OCI-LY1 (cell line): ENCODE measurements at regions not wholly inside any gene's neighbourhood (a gene's known extent, or its start where the extent isn't known, plus 50 kb on each side); places are given as distances from the start of the nearest gene placed in this dataset.

Experiments used
- H2AFZ ChIP-seq: fragments of 200-600 bp; sonication (generic), shearing (Covaris generic); 2 replicates; pipeline ENCODE4 v1.6.0; 2014; ENCODE audit warnings: antibody characterized with exemption, mild to moderate bottlenecking, low read length
- H3F3A ChIP-seq: fragments of 200-600 bp; sonication (generic), shearing (Covaris generic); 2 replicates; pipeline ENCODE4 v1.6.0; 2014; ENCODE audit warnings: mild to moderate bottlenecking, antibody characterized with exemption, low read length, moderate library complexity; ENCODE audit not compliant: insufficient read depth
- H3K27ac ChIP-seq: fragments of 200-600 bp; sonication (generic); 2 replicates; pipeline ENCODE4 v1.5.1; 2014; ENCODE audit warnings: low read length, mixed run types, mild to moderate bottlenecking, low read depth; ENCODE audit not compliant: poor library complexity, severe bottlenecking
- H3K27me3 ChIP-seq: fragments of 200-600 bp; sonication (generic); 2 replicates; pipeline ENCODE4 v1.6.0; 2014; ENCODE audit warnings: antibody characterized with exemption, mild to moderate bottlenecking, low read length, moderate library complexity; ENCODE audit not compliant: insufficient read depth
- H3K36me3 ChIP-seq: fragments of 200-600 bp; sonication (generic); 2 replicates; pipeline ENCODE4 v1.6.1; 2014; ENCODE audit warnings: mild to moderate bottlenecking, antibody characterized with exemption, low read length, moderate library complexity, mixed read lengths; ENCODE audit not compliant: insufficient read depth
- H3K4me1 ChIP-seq: fragments of 200-600 bp; sonication (generic); 2 replicates; pipeline ENCODE4 v1.5.1; 2014; ENCODE audit warnings: mild to moderate bottlenecking, low read length, moderate library complexity; ENCODE audit not compliant: insufficient read depth, severe bottlenecking
- H3K4me2 ChIP-seq: fragments of 200-600 bp; sonication (generic), shearing (Covaris generic); 2 replicates; pipeline ENCODE4 v1.6.1; 2014; ENCODE audit warnings: low read length
- H3K4me3 ChIP-seq: fragments of 200-600 bp; sonication (generic); 2 replicates; pipeline ENCODE4 v1.5.1; 2014; ENCODE audit warnings: low read length, low read depth, mild to moderate bottlenecking, mixed read lengths; ENCODE audit not compliant: poor library complexity, severe bottlenecking
- H3K79me2 ChIP-seq: fragments of 200-600 bp; shearing (Covaris generic); 2 replicates; pipeline ENCODE4 v1.6.1; 2016; ENCODE audit warnings: mixed run types, low read length, mixed read lengths; ENCODE audit not compliant: insufficient read depth
- H3K9ac ChIP-seq: fragments of 200-600 bp; sonication (generic), shearing (Covaris generic); 2 replicates; pipeline ENCODE4 v1.6.1; 2014; ENCODE audit warnings: mild to moderate bottlenecking, low read length, mixed read lengths
- H3K9me2 ChIP-seq: fragments of 200-600 bp; sonication (generic), shearing (Covaris generic); 2 replicates; pipeline ENCODE4 v1.6.1; 2014; ENCODE audit warnings: low read depth, mild to moderate bottlenecking, low read length, mixed read lengths
- H3K9me3 ChIP-seq: fragments of 200-600 bp; shearing (Covaris generic); 2 replicates; pipeline ENCODE4 v1.6.1; 2014; ENCODE audit warnings: low read length, mixed read lengths
- H4K20me1 ChIP-seq: fragments of 200-600 bp; sonication (generic), shearing (Covaris generic); 2 replicates; pipeline ENCODE4 v1.6.0; 2016; ENCODE audit warnings: mild to moderate bottlenecking, low read length; ENCODE audit not compliant: insufficient read depth
- EZH2 ChIP-seq: fragments of 200-600 bp; sonication (generic), shearing (Covaris generic); IDR thresholded peaks from 2 replicates; pipeline ENCODE4 v1.8.0; 2017; ENCODE audit warnings: borderline replicate concordance, mixed run types, mild to moderate bottlenecking, antibody characterized with exemption, low read length, moderate library complexity, mixed read lengths
- TF ChIP-seq, protein P1 (sequence below): fragments of 200-600 bp; sonication (generic), shearing (Covaris generic); IDR thresholded peaks from 2 replicates; pipeline ENCODE4 v1.5.1; 2017; ENCODE audit warnings: mild to moderate bottlenecking, antibody characterized with exemption, low read length, moderate library complexity, mixed read lengths

DNA sequence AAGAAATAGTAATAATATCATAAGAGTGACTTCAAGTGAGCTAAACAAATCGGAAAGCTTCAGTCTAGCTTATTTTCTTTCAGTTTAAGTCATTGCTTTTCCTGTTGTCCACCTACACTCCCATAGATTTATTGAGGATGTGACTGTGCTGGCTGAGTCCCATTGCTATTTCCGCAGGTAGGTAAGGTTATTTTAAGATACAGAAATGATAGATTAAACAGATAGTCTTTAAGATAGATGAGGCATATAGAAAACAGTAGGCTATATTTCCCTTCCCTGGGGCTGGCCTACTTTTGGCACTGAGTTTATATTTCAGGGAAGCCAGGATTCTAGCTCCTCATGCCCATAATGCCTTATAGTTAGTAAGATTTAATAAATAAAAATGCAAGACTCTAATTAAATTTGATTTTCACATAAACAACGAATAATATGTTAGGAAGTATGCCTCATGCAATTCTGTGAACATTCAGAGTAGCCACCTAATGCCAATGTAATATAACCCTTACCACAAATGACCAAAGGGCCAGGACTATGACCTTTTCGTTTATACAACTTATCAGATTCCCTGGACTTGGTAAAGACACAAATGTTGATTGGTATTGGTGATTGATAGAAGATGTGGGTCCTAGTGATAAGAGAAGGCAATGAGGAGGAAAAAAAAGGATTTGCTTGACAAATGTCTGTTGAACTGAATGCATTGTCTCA lies 1079.3 kb downstream of the EPHA7 start:
- no peaks in the 10 kb centered on the region for H3K36me3 ChIP-seq
- no peaks in the 10 kb centered on the region for H3K27me3 ChIP-seq
- H3K4me3 ChIP-seq = no peak overlapping the region
- no peaks in the 10 kb centered on the region for H3K9me2 ChIP-seq
- H3K79me2 ChIP-seq = no peaks in the 10 kb centered on the region
- H3K27ac ChIP-seq = no peak overlapping the region
- H3K4me1 ChIP-seq = no peaks in the 10 kb centered on the region
- no peak overlapping the region for H3K9ac ChIP-seq
- H2AFZ ChIP-seq = no peak overlapping the region
- H3K4me2 ChIP-seq = no peak overlapping the region
- H3F3A ChIP-seq = no peaks in the 10 kb centered on the region
- no peaks in the 10 kb centered on the region for H3K9me3 ChIP-seq
- TF ChIP-seq EZH2 = no peak
- TF ChIP-seq, protein P1, sequence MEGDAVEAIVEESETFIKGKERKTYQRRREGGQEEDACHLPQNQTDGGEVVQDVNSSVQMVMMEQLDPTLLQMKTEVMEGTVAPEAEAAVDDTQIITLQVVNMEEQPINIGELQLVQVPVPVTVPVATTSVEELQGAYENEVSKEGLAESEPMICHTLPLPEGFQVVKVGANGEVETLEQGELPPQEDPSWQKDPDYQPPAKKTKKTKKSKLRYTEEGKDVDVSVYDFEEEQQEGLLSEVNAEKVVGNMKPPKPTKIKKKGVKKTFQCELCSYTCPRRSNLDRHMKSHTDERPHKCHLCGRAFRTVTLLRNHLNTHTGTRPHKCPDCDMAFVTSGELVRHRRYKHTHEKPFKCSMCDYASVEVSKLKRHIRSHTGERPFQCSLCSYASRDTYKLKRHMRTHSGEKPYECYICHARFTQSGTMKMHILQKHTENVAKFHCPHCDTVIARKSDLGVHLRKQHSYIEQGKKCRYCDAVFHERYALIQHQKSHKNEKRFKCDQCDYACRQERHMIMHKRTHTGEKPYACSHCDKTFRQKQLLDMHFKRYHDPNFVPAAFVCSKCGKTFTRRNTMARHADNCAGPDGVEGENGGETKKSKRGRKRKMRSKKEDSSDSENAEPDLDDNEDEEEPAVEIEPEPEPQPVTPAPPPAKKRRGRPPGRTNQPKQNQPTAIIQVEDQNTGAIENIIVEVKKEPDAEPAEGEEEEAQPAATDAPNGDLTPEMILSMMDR = no peak
- H4K20me1 ChIP-seq = no peaks in the 10 kb centered on the region

DNA sequence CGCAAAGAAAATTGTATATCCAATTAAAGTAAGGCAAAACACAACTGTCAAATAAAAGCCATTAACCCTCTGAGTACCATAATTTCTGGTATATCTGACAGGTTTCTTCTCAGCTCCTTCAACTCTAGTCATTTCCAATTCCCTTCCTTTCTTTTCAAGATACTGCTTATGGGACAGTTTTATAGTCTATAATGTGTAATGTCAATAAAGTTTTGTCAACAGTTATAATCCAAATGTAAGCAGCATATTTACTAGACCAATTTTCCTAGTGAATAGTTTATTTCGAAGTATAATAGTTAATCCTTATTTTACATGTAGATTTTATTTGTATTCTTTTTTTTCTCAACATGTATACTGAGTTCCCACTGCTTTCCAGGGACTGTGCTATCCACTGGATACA lies 1081.8 kb downstream of the EPHA7 start:
- no peak overlapping the region for H3K27ac ChIP-seq
- H3K4me2 ChIP-seq = no peak overlapping the region
- no peak overlapping the region for H3K9ac ChIP-seq
- no peak overlapping the region for H2AFZ ChIP-seq
- H3F3A ChIP-seq = no peaks in the 10 kb centered on the region
- no peak overlapping the region for H3K4me3 ChIP-seq
- H3K4me1 ChIP-seq = no peaks in the 10 kb centered on the region
- H3K9me2 ChIP-seq = no peaks in the 10 kb centered on the region
- no peaks in the 10 kb centered on the region for H3K36me3 ChIP-seq
- H4K20me1 ChIP-seq = no peaks in the 10 kb centered on the region
- H3K9me3 ChIP-seq = no peaks in the 10 kb centered on the region
- no peak for TF ChIP-seq EZH2
- no peaks in the 10 kb centered on the region for H3K79me2 ChIP-seq
- no peaks in the 10 kb centered on the region for H3K27me3 ChIP-seq

DNA sequence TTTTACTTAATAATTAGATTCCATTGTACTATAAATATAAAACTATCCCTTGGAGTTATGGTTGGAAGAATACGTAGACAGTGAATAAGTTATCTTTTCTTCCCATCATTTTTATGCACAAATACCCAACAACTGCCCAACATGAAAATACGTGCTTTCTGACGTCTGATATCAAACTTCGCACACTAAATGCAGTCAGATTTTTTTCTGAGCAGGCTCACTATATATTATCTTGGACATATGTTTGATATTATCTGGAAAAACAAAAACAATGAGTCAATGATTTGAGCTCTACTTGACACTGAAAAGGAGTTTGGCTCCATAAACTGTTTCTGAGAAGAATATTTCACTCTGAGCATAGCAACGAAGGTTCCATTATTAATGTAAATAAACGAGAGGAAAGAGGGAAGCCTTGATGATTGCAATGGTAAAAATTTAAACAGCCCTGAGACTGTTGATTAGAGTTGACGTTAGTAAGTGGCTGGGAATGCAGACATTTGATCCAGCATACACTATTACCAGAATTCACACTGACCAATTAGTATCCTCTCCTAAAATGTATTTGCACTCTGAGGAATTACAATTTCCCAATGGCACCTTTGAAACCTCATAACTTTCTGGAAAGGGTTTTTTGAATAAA lies 1090.0 kb downstream of the EPHA7 start:
- no peak overlapping the region for H3K27ac ChIP-seq
- H3K9me2 ChIP-seq = no peaks in the 10 kb centered on the region
- no peak overlapping the region for H3K4me3 ChIP-seq
- H3K27me3 ChIP-seq = no peaks in the 10 kb centered on the region
- H3K36me3 ChIP-seq = no peaks in the 10 kb centered on the region
- no peak overlapping the region for H3K4me2 ChIP-seq
- no peaks in the 10 kb centered on the region for H4K20me1 ChIP-seq
- no peaks in the 10 kb centered on the region for H3F3A ChIP-seq
- H2AFZ ChIP-seq = no peak overlapping the region
- TF ChIP-seq, protein P1 = no peak
- no peak for TF ChIP-seq EZH2
- H3K4me1 ChIP-seq = no peaks in the 10 kb centered on the region
- H3K79me2 ChIP-seq = no peaks in the 10 kb centered on the region
- no peak overlapping the region for H3K9ac ChIP-seq
- no peaks in the 10 kb centered on the region for H3K9me3 ChIP-seq

DNA sequence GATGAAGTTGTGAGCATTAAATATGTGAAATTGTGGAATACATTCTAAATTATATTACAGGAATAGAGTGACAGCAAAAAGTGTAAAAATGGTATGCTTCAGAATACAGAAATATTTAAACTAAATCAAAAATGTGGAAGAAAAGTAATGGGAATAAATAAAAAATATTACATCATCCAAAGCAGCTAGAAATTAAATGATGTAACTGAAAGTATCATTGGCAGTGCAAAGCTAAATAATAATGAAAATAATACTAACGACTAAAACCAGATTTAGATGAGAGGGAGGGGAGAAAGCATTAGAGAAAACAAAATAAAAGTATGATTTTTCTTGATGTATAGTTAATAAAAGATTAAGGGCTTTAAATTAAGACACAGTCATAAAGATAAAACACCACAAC lies 1104.0 kb downstream of the EPHA7 start:
- no peak overlapping the region for H3K4me2 ChIP-seq
- H2AFZ ChIP-seq = no peak overlapping the region
- H3K4me3 ChIP-seq = no peak overlapping the region
- H3K4me1 ChIP-seq = no peaks in the 10 kb centered on the region
- H4K20me1 ChIP-seq = no peaks in the 10 kb centered on the region
- H3K9me2 ChIP-seq = no peaks in the 10 kb centered on the region
- H3K36me3 ChIP-seq = no peaks in the 10 kb centered on the region
- H3K27me3 ChIP-seq = no peaks in the 10 kb centered on the region
- no peak for TF ChIP-seq EZH2
- TF ChIP-seq, protein P1 = no peak
- H3F3A ChIP-seq = no peaks in the 10 kb centered on the region
- no peak overlapping the region for H3K27ac ChIP-seq
- H3K9ac ChIP-seq = no peak overlapping the region
- no peaks in the 10 kb centered on the region for H3K79me2 ChIP-seq
- H3K9me3 ChIP-seq = no peaks in the 10 kb centered on the region
